Neural crest cell (in vitro differentiated cells): ENCODE measurements at regions not wholly inside any gene's neighbourhood (a gene's known extent, or its start where the extent isn't known, plus 50 kb on each side); places are given as distances from the start of the nearest gene placed in this dataset.

Experiments
- DNase-seq: peaks from one replicate; pipeline ENCODE4 v3.0.0; 2021; ENCODE audit warnings: low read depth, mixed read lengths, low spot score
- H3K27ac Mint-ChIP-seq: one replicate; pipeline ENCODE4 v1.8.0; 2021; ENCODE audit warnings: mild to moderate bottlenecking, mixed read lengths; ENCODE audit not compliant: unreplicated experiment
- H3K27me3 Mint-ChIP-seq: 2 replicates; pipeline ENCODE4 v1.8.0; 2021; ENCODE audit warnings: low read depth, mild to moderate bottlenecking, mixed read lengths
- H3K36me3 Mint-ChIP-seq: 2 replicates; pipeline ENCODE4 v1.8.0; 2021; ENCODE audit warnings: low read depth, mild to moderate bottlenecking, mixed read lengths
- H3K4me1 Mint-ChIP-seq: 2 replicates; pipeline ENCODE4 v1.8.0; 2021; ENCODE audit warnings: mixed read lengths
- H3K4me3 Mint-ChIP-seq: one replicate; pipeline ENCODE4 v1.8.0; 2021; ENCODE audit warnings: mild to moderate bottlenecking, mixed read lengths
- H3K9me3 Mint-ChIP-seq: 2 replicates; pipeline ENCODE4 v1.8.0; 2021; ENCODE audit warnings: mixed read lengths
- TF ChIP-seq, protein P1 (sequence below): fragments of 200-600 bp; sonication (generic); conservative IDR thresholded peaks from 2 replicates; pipeline ENCODE4 v1.5.0; 2021; ENCODE audit warnings: antibody characterized with exemption, mild to moderate bottlenecking

- H3K9me3 Mint-ChIP-seq: no peaks in the 10 kb centered on the region
- no peak overlapping the region for H3K27ac Mint-ChIP-seq
- no peak overlapping the region for H3K4me3 Mint-ChIP-seq
- peaks cover 42% of the 10 kb centered on the region for H3K27me3 Mint-ChIP-seq
- no peak for DNase-seq
- no peaks in the 10 kb centered on the region for H3K36me3 Mint-ChIP-seq
- TF ChIP-seq, protein P1, sequence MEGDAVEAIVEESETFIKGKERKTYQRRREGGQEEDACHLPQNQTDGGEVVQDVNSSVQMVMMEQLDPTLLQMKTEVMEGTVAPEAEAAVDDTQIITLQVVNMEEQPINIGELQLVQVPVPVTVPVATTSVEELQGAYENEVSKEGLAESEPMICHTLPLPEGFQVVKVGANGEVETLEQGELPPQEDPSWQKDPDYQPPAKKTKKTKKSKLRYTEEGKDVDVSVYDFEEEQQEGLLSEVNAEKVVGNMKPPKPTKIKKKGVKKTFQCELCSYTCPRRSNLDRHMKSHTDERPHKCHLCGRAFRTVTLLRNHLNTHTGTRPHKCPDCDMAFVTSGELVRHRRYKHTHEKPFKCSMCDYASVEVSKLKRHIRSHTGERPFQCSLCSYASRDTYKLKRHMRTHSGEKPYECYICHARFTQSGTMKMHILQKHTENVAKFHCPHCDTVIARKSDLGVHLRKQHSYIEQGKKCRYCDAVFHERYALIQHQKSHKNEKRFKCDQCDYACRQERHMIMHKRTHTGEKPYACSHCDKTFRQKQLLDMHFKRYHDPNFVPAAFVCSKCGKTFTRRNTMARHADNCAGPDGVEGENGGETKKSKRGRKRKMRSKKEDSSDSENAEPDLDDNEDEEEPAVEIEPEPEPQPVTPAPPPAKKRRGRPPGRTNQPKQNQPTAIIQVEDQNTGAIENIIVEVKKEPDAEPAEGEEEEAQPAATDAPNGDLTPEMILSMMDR: no peak
- H3K4me1 Mint-ChIP-seq: peaks cover 19% of the 10 kb centered on the region
These were observed 433.0 kb downstream of the PPARGC1A start for GRCh38 chr4:23456864-23457263.

GRCh38 chr4:23455456-23456158 lies 434.2 kb downstream of the PPARGC1A start:
- peak; percentile 1 for DNase-seq
- Mint-ChIP-seq H3K27ac (no peak overlapping the region), H3K36me3 (no peaks in the 10 kb centered on the region), H3K27me3 (peaks cover 42% of the 10 kb centered on the region), H3K9me3 (no peaks in the 10 kb centered on the region), H3K4me3 (no peak overlapping the region), H3K4me1 (peaks cover 24% of the 10 kb centered on the region)
- TF ChIP-seq, protein P1: peak; percentile 43

DNA sequence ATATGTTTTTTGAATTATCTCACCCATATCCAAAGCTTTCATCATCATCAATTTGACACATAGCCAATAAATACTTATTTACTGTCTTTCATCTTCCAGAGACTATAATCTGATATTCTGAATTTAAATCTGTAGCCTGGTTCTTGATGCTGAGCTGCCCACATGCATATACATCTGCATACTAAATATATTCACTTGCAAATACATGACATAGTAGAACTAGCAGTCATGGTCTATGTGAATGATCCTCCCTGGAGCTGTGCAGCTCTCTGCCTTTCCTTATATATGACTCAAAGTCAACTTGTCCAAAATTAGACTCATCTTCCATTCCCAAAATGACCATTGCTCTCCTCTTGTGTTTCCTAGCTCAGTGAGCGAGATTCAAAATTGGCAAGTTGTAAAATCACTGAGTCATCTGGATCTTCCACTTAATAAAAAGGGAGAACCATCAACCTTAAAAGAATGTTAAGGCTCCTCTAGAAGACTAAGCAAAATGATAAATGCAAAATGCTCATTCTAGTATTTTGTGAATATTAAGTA lies 448.2 kb downstream of the PPARGC1A start:
- no peak for DNase-seq
- TF ChIP-seq, protein P1: no peak
- Mint-ChIP-seq H3K9me3 (no peaks in the 10 kb centered on the region), H3K27me3 (no peaks in the 10 kb centered on the region), H3K36me3 (no peaks in the 10 kb centered on the region), H3K4me3 (no peak overlapping the region), H3K27ac (no peak overlapping the region), H3K4me1 (no peaks in the 10 kb centered on the region)

- no peak for DNase-seq
- H3K27me3 Mint-ChIP-seq: no peaks in the 10 kb centered on the region
- no peaks in the 10 kb centered on the region for H3K9me3 Mint-ChIP-seq
- H3K36me3 Mint-ChIP-seq: no peaks in the 10 kb centered on the region
- no peaks in the 10 kb centered on the region for H3K4me1 Mint-ChIP-seq
- TF ChIP-seq, protein P1: no peak
- no peak overlapping the region for H3K4me3 Mint-ChIP-seq
- no peak overlapping the region for H3K27ac Mint-ChIP-seq
These were observed 451.1 kb downstream of the PPARGC1A start for GRCh38 chr4:23438764-23439163.

- H3K36me3 Mint-ChIP-seq: peaks cover 3% of the 10 kb centered on the region
- TF ChIP-seq, protein P1: no peak
- H3K4me3 Mint-ChIP-seq: no peak overlapping the region
- H3K27ac Mint-ChIP-seq: no peak overlapping the region
- peaks cover 5% of the 10 kb centered on the region for H3K9me3 Mint-ChIP-seq
- H3K4me1 Mint-ChIP-seq: no peaks in the 10 kb centered on the region
- H3K27me3 Mint-ChIP-seq: no peaks in the 10 kb centered on the region
- DNase-seq: no peak
These were observed 460.4 kb downstream of the PPARGC1A start for GRCh38 chr4:23429497-23429896.
